Neuronal stem cell (in vitro differentiated cells): ENCODE measurements at regions not wholly inside any gene's neighbourhood (a gene's known extent, or its start where the extent isn't known, plus 50 kb on each side); places are given as distances from the start of the nearest gene placed in this dataset.

Experiments used
- DNase-seq: peaks from one replicate; pipeline ENCODE4 v3.0.0-alpha.2; 2013; ENCODE audit warnings: low spot score
- H2AFZ ChIP-seq: one replicate; pipeline ENCODE4 v1.6.1; 2013; ENCODE audit warnings: mild to moderate bottlenecking, low read length, inconsistent platforms
- H2AK5ac ChIP-seq: 2 replicates; pipeline ENCODE4 v1.6.1; 2013; ENCODE audit warnings: low read depth, mild to moderate bottlenecking, inconsistent platforms, low read length, moderate library complexity, mixed read lengths
- H2BK120ac ChIP-seq: 2 replicates; pipeline ENCODE4 v1.6.1; 2013; ENCODE audit warnings: low read depth, mild to moderate bottlenecking, inconsistent platforms, low read length, moderate library complexity, mixed read lengths
- H2BK12ac ChIP-seq: one replicate; pipeline ENCODE4 v1.6.1; 2013; ENCODE audit warnings: low read length, inconsistent platforms
- H2BK15ac ChIP-seq: 2 replicates; pipeline ENCODE4 v1.6.1; 2013; ENCODE audit warnings: mild to moderate bottlenecking, low read length, inconsistent platforms, mixed read lengths
- H2BK5ac ChIP-seq: one replicate; pipeline ENCODE4 v1.6.1; 2013; ENCODE audit warnings: inconsistent platforms, mild to moderate bottlenecking, low read length, moderate library complexity
- H3K14ac ChIP-seq: one replicate; pipeline ENCODE4 v1.6.1; 2013; ENCODE audit warnings: low read length, inconsistent platforms
- H3K18ac ChIP-seq: 2 replicates; pipeline ENCODE4 v1.6.1; 2013; ENCODE audit warnings: low read length, inconsistent platforms
- H3K23ac ChIP-seq: 2 replicates; pipeline ENCODE4 v1.6.1; 2013; ENCODE audit warnings: low read depth, mild to moderate bottlenecking, mixed read lengths, low read length, inconsistent platforms; ENCODE audit not compliant: poor library complexity
- H3K27ac ChIP-seq: replicated peaks from 3 replicates; pipeline ENCODE4 v1.5.1; 2013; ENCODE audit warnings: low read length, inconsistent platforms
- H3K27me3 ChIP-seq, 3 experiments: 2 replicates each; pipeline ENCODE4 v1.6.1; 2013; ENCODE audit warnings: low read length in 3 of 3, mild to moderate bottlenecking in 2 of 3, inconsistent platforms in 1 of 3, low read depth in 1 of 3, mixed read lengths in 1 of 3, moderate library complexity in 1 of 3; ENCODE audit not compliant: control insufficient read depth in 3 of 3, insufficient read depth in 3 of 3
- H3K36me3 ChIP-seq, 2 donors: replicated peaks in 1 of 2; 2 replicates each; pipeline ENCODE4 v1.6.1; 2013; ENCODE audit warnings: low read length in 2 of 2; ENCODE audit not compliant: control insufficient read depth in 2 of 2, insufficient read depth in 2 of 2
- H3K4ac ChIP-seq: 2 replicates; pipeline ENCODE4 v1.6.1; 2013; ENCODE audit warnings: inconsistent platforms, mild to moderate bottlenecking, low read length, moderate library complexity
- H3K4me1 ChIP-seq, 2 donors: 1 replicate in 1 of 2; 2 replicates in 1 of 2; pipeline ENCODE4 v1.6.1; 2013; ENCODE audit warnings: low read length in 2 of 2, low read depth in 1 of 2; ENCODE audit not compliant: control insufficient read depth in 2 of 2, insufficient read depth in 1 of 2
- H3K4me2 ChIP-seq: one replicate; pipeline ENCODE4 v1.6.1; 2013; ENCODE audit warnings: mild to moderate bottlenecking, low read length, inconsistent platforms; ENCODE audit not compliant: insufficient read depth, poor library complexity, severe bottlenecking
- H3K4me3 ChIP-seq, 2 donors: 2 replicates each; pipeline ENCODE4 v1.5.1; 2013; ENCODE audit warnings: low read length in 2 of 2, mild to moderate bottlenecking in 2 of 2, inconsistent platforms in 1 of 2, moderate library complexity in 1 of 2
- H3K79me1 ChIP-seq: one replicate; pipeline ENCODE4 v1.6.1; 2013; ENCODE audit warnings: low read depth, mild to moderate bottlenecking, inconsistent platforms, low read length, moderate library complexity
- H3K9ac ChIP-seq: one replicate; pipeline ENCODE4 v1.6.1; 2013; ENCODE audit warnings: mild to moderate bottlenecking, low read depth, low read length, inconsistent platforms; ENCODE audit not compliant: poor library complexity
- H3K9me3 ChIP-seq, 2 donors: replicated peaks in 1 of 2; 2 replicates each; pipeline versions ENCODE3 to v1.6.1; 2013; ENCODE audit warnings: low read length in 2 of 2, mild to moderate bottlenecking in 2 of 2, inconsistent platforms in 1 of 2, low read depth in 1 of 2, mixed read lengths in 1 of 2, moderate library complexity in 1 of 2; ENCODE audit not compliant: control insufficient read depth in 2 of 2, insufficient read depth in 1 of 2
- H4K8ac ChIP-seq: one replicate; pipeline ENCODE4 v1.6.1; 2013; ENCODE audit warnings: low read depth, mild to moderate bottlenecking, inconsistent platforms, low read length, moderate library complexity
- H4K91ac ChIP-seq: one replicate; pipeline ENCODE4 v1.6.1; 2013; ENCODE audit warnings: low read length, low read depth, mild to moderate bottlenecking, inconsistent platforms; ENCODE audit not compliant: poor library complexity
- WGBS, 2 donors: extraction: QIAGEN DNeasy Blood & Tissue Kit; methylation state at CpG; one replicate each; pipeline ENCODE4 v1.1.7; 2013; ENCODE audit warnings: missing lambda C conversion rate in 2 of 2, mixed read lengths in 1 of 2; ENCODE audit not compliant: insufficient read length in 2 of 2, insufficient replicate concordance in 1 of 2; ENCODE audit errors: extremely low coverage in 2 of 2; 5-methylcytosine and 5-hydroxymethylcytosine counted together

GRCh38 chr4:11518754-11519153, 90.1 kb upstream of the HS3ST1 start:
- Histone ChIP-seq H3K4me1 (peaks cover 0 to 2% of the 10 kb centered on the region in 2 donors), H3K27me3 (no peaks in the 10 kb centered on the region), H3K4me3 (no peak overlapping the region), H3K23ac (no peak overlapping the region), H2BK5ac (no peak overlapping the region), H3K18ac (no peak overlapping the region), H3K4me2 (no peak overlapping the region), H2BK12ac (no peak overlapping the region), H4K8ac (no peak overlapping the region), H3K14ac (no peak overlapping the region), H2AFZ (no peak overlapping the region), H3K4ac (no peak overlapping the region), H3K79me1 (no peaks in the 10 kb centered on the region), H3K9me3 (peaks cover 0 to 2% of the 10 kb centered on the region in 2 donors), H2BK15ac (no peak overlapping the region), H3K36me3 (no peaks in the 10 kb centered on the region), H3K27ac (no peak overlapping the region), H3K9ac (no peak overlapping the region), H4K91ac (no peak overlapping the region), H2AK5ac (no peak overlapping the region), H2BK120ac (no peak overlapping the region)
- WGBS, 2 donors, result no CpG with 5 or more reads among the region's 1 CpG
- no peak for DNase-seq

- H3K27ac ChIP-seq, result no peak overlapping the region
These were observed 86.2 kb upstream of the HS3ST1 start for GRCh38 chr4:11514779-11515419.

GRCh38 chr4:11514003-11514402, 85.3 kb upstream of the HS3ST1 start:
- Histone ChIP-seq H4K8ac (no peak overlapping the region), H4K91ac (no peak overlapping the region), H3K9ac (no peak overlapping the region), H2AFZ (no peak overlapping the region), H3K18ac (no peak overlapping the region), H3K27ac (no peak overlapping the region), H2BK12ac (no peak overlapping the region), H3K14ac (no peak overlapping the region), H3K79me1 (no peaks in the 10 kb centered on the region), H3K27me3 (no peaks in the 10 kb centered on the region), H2AK5ac (no peak overlapping the region), H3K4me1 (peaks cover 0 to 2% of the 10 kb centered on the region in 2 donors), H2BK120ac (no peak overlapping the region), H3K23ac (no peak overlapping the region), H3K9me3 (peaks cover 0 to 2% of the 10 kb centered on the region in 2 donors), H3K4me3 (no peak overlapping the region), H2BK5ac (no peak overlapping the region), H3K4ac (no peak overlapping the region), H3K4me2 (no peak overlapping the region), H3K36me3 (no peaks in the 10 kb centered on the region), H2BK15ac (no peak overlapping the region)
- no peak for DNase-seq
- no CpG with 5 or more reads among the region's 3 CpGs for WGBS, 2 donors

More at GRCh38 chr4:11514779-11515419, 86.2 kb upstream of the HS3ST1 start:
- H3K36me3 ChIP-seq, result no peaks in the 10 kb centered on the region
- H2BK12ac ChIP-seq, result no peak overlapping the region
- H3K27me3 ChIP-seq, result no peaks in the 10 kb centered on the region
- no peak overlapping the region for H3K4me3 ChIP-seq
- H3K9ac ChIP-seq, result no peak overlapping the region
- WGBS, 2 donors, result no CpG with 5 or more reads among the region's 11 CpGs
- H4K8ac ChIP-seq, result no peak overlapping the region
- peaks cover 0 to 2% of the 10 kb centered on the region in 2 donors for H3K4me1 ChIP-seq
- H3K14ac ChIP-seq, result no peak overlapping the region
- H3K9me3 ChIP-seq, result peaks cover 0 to 2% of the 10 kb centered on the region in 2 donors
- H3K4ac ChIP-seq, result no peak overlapping the region
- no peak for DNase-seq
- no peak overlapping the region for H3K23ac ChIP-seq
- no peak overlapping the region for H2BK120ac ChIP-seq
- H2AFZ ChIP-seq, result no peak overlapping the region
- H2BK5ac ChIP-seq, result no peak overlapping the region
- no peak overlapping the region for H3K4me2 ChIP-seq
- H3K79me1 ChIP-seq, result no peaks in the 10 kb centered on the region
- H2BK15ac ChIP-seq, result no peak overlapping the region
- H4K91ac ChIP-seq, result no peak overlapping the region
- H2AK5ac ChIP-seq, result no peak overlapping the region
- no peak overlapping the region for H3K18ac ChIP-seq

DNA sequence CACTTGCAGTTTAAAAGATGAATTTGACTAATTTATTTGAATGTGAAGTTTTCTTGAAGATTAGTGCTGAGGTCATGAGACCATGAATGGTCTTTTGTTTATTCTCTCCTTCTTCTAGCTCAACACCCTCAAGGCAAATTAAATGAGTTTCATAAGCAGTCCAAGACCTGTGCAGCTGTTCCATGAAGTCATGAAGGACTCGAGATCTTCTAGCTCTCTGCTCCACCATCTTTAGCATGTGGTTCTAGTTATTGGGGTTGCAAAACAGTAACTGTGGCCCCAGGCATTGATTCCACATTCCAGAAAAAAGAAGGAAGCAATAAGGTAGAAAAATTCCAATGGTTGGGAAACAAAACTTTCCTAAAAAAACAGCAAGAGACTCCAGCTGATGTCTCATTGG, 84.2 kb upstream of the HS3ST1 start:
- Histone ChIP-seq H3K27me3 (no peaks in the 10 kb centered on the region), H3K36me3 (no peaks in the 10 kb centered on the region), H2BK15ac (no peak overlapping the region), H4K91ac (no peak overlapping the region), H2BK5ac (no peak overlapping the region), H3K9ac (no peak overlapping the region), H3K4me3 (no peak overlapping the region), H3K79me1 (no peaks in the 10 kb centered on the region), H3K23ac (no peak overlapping the region), H2AFZ (no peak overlapping the region), H3K14ac (no peak overlapping the region), H3K27ac (no peak overlapping the region), H3K4ac (no peak overlapping the region), H3K18ac (no peak overlapping the region), H2BK120ac (no peak overlapping the region), H3K4me2 (no peak overlapping the region), H3K9me3 (peaks cover 0 to 2% of the 10 kb centered on the region in 2 donors), H3K4me1 (peaks cover 0 to 2% of the 10 kb centered on the region in 2 donors), H2AK5ac (no peak overlapping the region), H4K8ac (no peak overlapping the region), H2BK12ac (no peak overlapping the region)
- WGBS, 2 donors, result no CpG with 5 or more reads among the region's 1 CpG
- no peak for DNase-seq
